Upper lobe of left lung (tissue), 4 donors: ENCODE measurements at regions not wholly inside any gene's neighbourhood (a gene's known extent, or its start where the extent isn't known, plus 50 kb on each side); places are given as distances from the start of the nearest gene placed in this dataset.

Source experiments
- CTCF ChIP-seq, 6 experiments: fragments of 450-650 bp in 4 of 6; fragments of 200-600 bp in 2 of 6; sonication (generic) in 2 of 6; IDR thresholded peaks; one replicate each; pipeline ENCODE4 v1.5.1; 2016 to 2019; ENCODE audit warnings: antibody characterized with exemption in 6 of 6
- POLR2A ChIP-seq, 4 donors: fragments of 450-650 bp; IDR thresholded peaks; one replicate each; pipeline ENCODE4 v1.5.1; 2016 to 2017; ENCODE audit warnings: antibody characterized with exemption in 4 of 4, mild to moderate bottlenecking in 2 of 4
- POLR2AphosphoS5 ChIP-seq, 2 donors: sonication (generic); formaldehyde crosslinking; IDR thresholded peaks; one replicate each; pipeline ENCODE4 v1.5.1; 2017; ENCODE audit warnings: antibody characterized with exemption in 2 of 2

- no peak for TF ChIP-seq CTCF (IDR thresholded peaks at IDR 0.05)
- no peak for TF ChIP-seq POLR2AphosphoS5 (IDR thresholded peaks at IDR 0.05)
- no peak for TF ChIP-seq POLR2A (IDR thresholded peaks at IDR 0.05)
Observed at GRCh38 chrX:84830836-84831235, 172.8 kb upstream of the APOOL start.
